ENCODE measurements at regions not wholly inside any gene's neighbourhood (a gene's known extent, or its start where the extent isn't known, plus 50 kb on each side); places are given as distances from the start of the nearest gene placed in this dataset.
A peak's percentile ranks its signal among the peaks of the same experiment; 100 is the strongest.

DNA sequence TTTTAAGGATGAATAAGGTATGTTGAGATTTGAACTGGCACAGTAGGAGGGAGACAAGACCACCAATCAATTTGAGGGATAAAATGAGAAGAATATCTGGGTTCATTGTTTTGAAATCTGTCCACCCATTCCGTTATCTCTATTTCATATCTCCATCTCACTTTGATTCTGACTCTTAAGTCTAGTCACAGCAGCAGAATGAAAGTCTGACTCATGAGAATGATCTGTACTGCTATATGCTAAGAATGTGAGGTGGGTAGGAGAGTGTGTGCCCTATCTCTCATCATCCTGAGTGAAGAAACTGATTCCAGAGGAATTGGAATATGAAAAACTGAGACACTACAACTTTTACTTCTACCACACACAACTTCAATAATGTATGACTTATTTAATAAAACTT is 1994.5 kb upstream of the PIK3C3 start:
- H3K9ac ChIP-seq (ENCODE audit: low read length in 3 of 3): no peak overlapping the region
- no peaks in the 10 kb centered on the region for H3K27me3 ChIP-seq (ENCODE audit: control insufficient read depth, insufficient read depth, low read length)
- no peak for FAIRE-seq
- DNase-seq: no peak
- no peaks in the 10 kb centered on the region for H3K36me3 ChIP-seq (ENCODE audit: control insufficient read depth in 2 of 3, insufficient read depth in 3 of 3, low read length in 3 of 3)
- no peaks in the 10 kb centered on the region for H3K9me3 ChIP-seq (ENCODE audit: control insufficient read depth in 2 of 3, insufficient read depth in 1 of 3, low read length in 3 of 3)
- H3K4me1 ChIP-seq (ENCODE audit: control insufficient read depth in 2 of 3, insufficient read depth in 2 of 3, low read depth in 1 of 3, low read length in 3 of 3): no peaks in the 10 kb centered on the region
- no peak overlapping the region for H3K27ac ChIP-seq (ENCODE audit: low read depth in 2 of 2, low read length in 2 of 2)
- TF ChIP-seq, protein P1, sequence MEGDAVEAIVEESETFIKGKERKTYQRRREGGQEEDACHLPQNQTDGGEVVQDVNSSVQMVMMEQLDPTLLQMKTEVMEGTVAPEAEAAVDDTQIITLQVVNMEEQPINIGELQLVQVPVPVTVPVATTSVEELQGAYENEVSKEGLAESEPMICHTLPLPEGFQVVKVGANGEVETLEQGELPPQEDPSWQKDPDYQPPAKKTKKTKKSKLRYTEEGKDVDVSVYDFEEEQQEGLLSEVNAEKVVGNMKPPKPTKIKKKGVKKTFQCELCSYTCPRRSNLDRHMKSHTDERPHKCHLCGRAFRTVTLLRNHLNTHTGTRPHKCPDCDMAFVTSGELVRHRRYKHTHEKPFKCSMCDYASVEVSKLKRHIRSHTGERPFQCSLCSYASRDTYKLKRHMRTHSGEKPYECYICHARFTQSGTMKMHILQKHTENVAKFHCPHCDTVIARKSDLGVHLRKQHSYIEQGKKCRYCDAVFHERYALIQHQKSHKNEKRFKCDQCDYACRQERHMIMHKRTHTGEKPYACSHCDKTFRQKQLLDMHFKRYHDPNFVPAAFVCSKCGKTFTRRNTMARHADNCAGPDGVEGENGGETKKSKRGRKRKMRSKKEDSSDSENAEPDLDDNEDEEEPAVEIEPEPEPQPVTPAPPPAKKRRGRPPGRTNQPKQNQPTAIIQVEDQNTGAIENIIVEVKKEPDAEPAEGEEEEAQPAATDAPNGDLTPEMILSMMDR (IDR thresholded peaks at IDR 0.05; ENCODE audit: borderline replicate concordance, extremely low read depth, insufficient read depth): no peak
- H3K4me3 ChIP-seq (ENCODE audit: low read length in 3 of 3): no peak overlapping the region
- intact Hi-C loops (cut with DNase I): no loop called here

DNA sequence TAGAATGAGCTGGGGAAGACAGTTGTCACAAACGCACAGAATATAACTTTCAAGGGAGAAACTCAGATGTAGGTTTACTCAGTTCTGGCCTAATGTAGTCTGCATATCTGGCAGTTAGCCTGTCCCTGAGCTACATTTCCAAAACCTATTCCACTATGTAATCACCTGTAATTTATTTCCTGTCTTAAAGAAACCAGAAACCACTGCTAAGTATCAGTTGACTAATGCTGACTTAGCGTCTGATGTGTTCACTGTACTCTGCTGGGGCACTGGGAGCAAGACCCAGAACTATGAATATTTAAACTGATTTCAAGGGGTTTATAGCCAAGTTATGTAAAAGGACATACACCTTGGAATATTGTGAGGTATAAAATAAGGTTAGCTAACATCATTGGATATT is 1995.2 kb upstream of the PIK3C3 start:
- TF ChIP-seq, protein P1 (IDR thresholded peaks at IDR 0.05; ENCODE audit: borderline replicate concordance, extremely low read depth, insufficient read depth): no peak
- Histone ChIP-seq H3K9ac (ENCODE audit: low read length in 3 of 3) (no peak overlapping the region), H3K27me3 (ENCODE audit: control insufficient read depth, insufficient read depth, low read length) (no peaks in the 10 kb centered on the region), H3K4me3 (ENCODE audit: low read length in 3 of 3) (no peak overlapping the region), H3K4me1 (ENCODE audit: control insufficient read depth in 2 of 3, insufficient read depth in 2 of 3, low read depth in 1 of 3, low read length in 3 of 3) (no peaks in the 10 kb centered on the region), H3K27ac (ENCODE audit: low read depth in 2 of 2, low read length in 2 of 2) (no peak overlapping the region), H3K36me3 (ENCODE audit: control insufficient read depth in 2 of 3, insufficient read depth in 3 of 3, low read length in 3 of 3) (no peaks in the 10 kb centered on the region), H3K9me3 (ENCODE audit: control insufficient read depth in 2 of 3, insufficient read depth in 1 of 3, low read length in 3 of 3) (no peaks in the 10 kb centered on the region)
- DNase-seq: peak in 2 of 5 donors; percentile 54 to 61
- no peak for FAIRE-seq
- intact Hi-C loops (cut with DNase I): no loop called here

DNA sequence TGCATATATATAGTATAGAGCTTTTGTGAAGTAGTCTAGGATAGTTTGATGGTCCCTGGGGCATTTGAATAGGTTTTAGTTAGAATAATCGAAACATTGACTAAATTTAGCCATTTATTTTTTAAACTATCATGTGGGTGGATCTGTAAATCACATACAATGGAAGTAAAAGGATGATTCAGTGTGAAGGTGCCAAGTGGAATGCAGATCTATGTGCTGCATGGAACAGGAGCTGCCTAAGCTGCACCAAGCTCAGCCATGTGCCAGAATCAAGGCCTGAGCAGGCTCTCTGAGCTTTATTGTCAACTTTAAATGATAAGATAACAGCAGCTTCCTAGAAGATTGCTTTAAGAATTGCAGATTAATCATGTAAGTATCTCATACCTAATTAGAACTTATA is 1996.2 kb upstream of the PIK3C3 start:
- no peak for FAIRE-seq

DNA sequence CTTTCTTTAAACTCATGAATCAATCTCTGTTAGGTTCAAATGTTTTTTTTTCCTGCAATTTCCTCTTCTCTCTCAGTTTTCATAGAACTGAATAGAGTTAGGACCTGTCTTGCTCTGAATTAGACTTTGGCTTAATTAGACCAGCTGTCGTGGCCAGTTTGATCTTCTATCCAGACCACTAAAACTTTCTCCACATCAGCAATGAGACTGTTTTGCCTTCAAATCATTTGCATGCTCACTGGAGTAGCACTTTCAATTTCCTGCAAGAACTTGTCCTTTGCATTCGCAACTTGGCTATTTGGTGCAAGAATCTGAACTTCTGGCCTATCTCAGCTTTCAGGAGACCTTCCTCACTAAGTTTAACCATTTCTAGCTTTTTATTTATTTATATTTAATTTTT is 2002.2 kb upstream of the PIK3C3 start:
- no peaks in the 10 kb centered on the region for H3K4me1 ChIP-seq (ENCODE audit: control insufficient read depth in 2 of 3, insufficient read depth in 2 of 3, low read depth in 1 of 3, low read length in 3 of 3)
- FAIRE-seq: no peak
- no peaks in the 10 kb centered on the region for H3K36me3 ChIP-seq (ENCODE audit: control insufficient read depth in 2 of 3, insufficient read depth in 3 of 3, low read length in 3 of 3)
- no peaks in the 10 kb centered on the region for H3K9me3 ChIP-seq (ENCODE audit: control insufficient read depth in 2 of 3, insufficient read depth in 1 of 3, low read length in 3 of 3)
- no peak for DNase-seq
- H3K27me3 ChIP-seq (ENCODE audit: control insufficient read depth, insufficient read depth, low read length): no peaks in the 10 kb centered on the region
- no peak overlapping the region for H3K4me3 ChIP-seq (ENCODE audit: low read length in 3 of 3)
- intact Hi-C loops (cut with DNase I): no loop called here
- no peak overlapping the region for H3K9ac ChIP-seq (ENCODE audit: low read length in 3 of 3)
- TF ChIP-seq, protein P1 (IDR thresholded peaks at IDR 0.05; ENCODE audit: borderline replicate concordance, extremely low read depth, insufficient read depth): no peak
- H3K27ac ChIP-seq (ENCODE audit: low read depth in 2 of 2, low read length in 2 of 2): no peak overlapping the region

More for the DNA sequence above, 1996.2 kb upstream of the PIK3C3 start:
- H3K36me3 ChIP-seq (ENCODE audit: control insufficient read depth in 2 of 3, insufficient read depth in 3 of 3, low read length in 3 of 3): no peaks in the 10 kb centered on the region
- no peak overlapping the region for H3K27ac ChIP-seq (ENCODE audit: low read depth in 2 of 2, low read length in 2 of 2)
- H3K9me3 ChIP-seq (ENCODE audit: control insufficient read depth in 2 of 3, insufficient read depth in 1 of 3, low read length in 3 of 3): no peaks in the 10 kb centered on the region
- no peak overlapping the region for H3K9ac ChIP-seq (ENCODE audit: low read length in 3 of 3)
- intact Hi-C loops (cut with DNase I): no loop called here
- no peak for DNase-seq
- H3K4me1 ChIP-seq (ENCODE audit: control insufficient read depth in 2 of 3, insufficient read depth in 2 of 3, low read depth in 1 of 3, low read length in 3 of 3): no peaks in the 10 kb centered on the region
- no peak overlapping the region for H3K4me3 ChIP-seq (ENCODE audit: low read length in 3 of 3)
- TF ChIP-seq, protein P1 (IDR thresholded peaks at IDR 0.05; ENCODE audit: borderline replicate concordance, extremely low read depth, insufficient read depth): no peak
- H3K27me3 ChIP-seq (ENCODE audit: control insufficient read depth, insufficient read depth, low read length): no peaks in the 10 kb centered on the region
